ENCODE measurements at regions not wholly inside any gene's neighbourhood (a gene's known extent, or its start where the extent isn't known, plus 50 kb on each side); places are given as distances from the start of the nearest gene placed in this dataset.
A peak's percentile ranks its signal among the peaks of the same experiment; 100 is the strongest.

DNA sequence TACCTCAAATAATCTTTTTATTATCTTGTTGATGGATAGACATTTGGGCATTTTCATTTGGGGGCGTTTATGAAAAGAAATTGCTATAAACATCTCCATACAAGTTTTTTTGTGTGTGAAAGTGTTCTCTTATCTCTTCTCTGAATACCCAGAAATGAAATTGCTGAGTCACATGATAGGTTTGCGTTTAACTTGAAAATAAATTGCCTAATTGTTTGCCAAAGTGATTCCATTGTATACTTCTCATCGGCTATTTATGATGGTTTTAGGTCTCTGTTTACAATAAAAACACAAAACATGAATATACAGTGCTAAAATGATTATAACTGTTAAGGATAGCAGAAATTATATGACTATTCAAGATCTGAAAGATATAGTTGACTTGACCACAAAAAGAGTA, 361.7 kb downstream of the TAF11L14 start:
- Histone ChIP-seq H3K9me3 (replicated peaks; ENCODE audit: control insufficient read depth, insufficient read depth, low read depth, low read length) (no peaks in the 10 kb centered on the region; the same call in 1 of the 2 replicates), H3K36me3 (ENCODE audit: control insufficient read depth, insufficient read depth, low read length) (no peaks in the 10 kb centered on the region), H3K27me3 (ENCODE audit: control insufficient read depth in 2 of 2, insufficient read depth in 2 of 2, low read length in 2 of 2) (no peaks in the 10 kb centered on the region), H3K4me2 (ENCODE audit: insufficient read depth, low read length) (no peak overlapping the region), H3K79me2 (ENCODE audit: control insufficient read depth, insufficient read depth, low read length) (no peaks in the 10 kb centered on the region), H4K20me1 (replicated peaks; ENCODE audit: control insufficient read depth, insufficient read depth, low read length) (no peaks in the 10 kb centered on the region), H3K9ac (ENCODE audit: insufficient read depth in 1 of 2, low read depth in 2 of 2, low read length in 2 of 2) (no peak overlapping the region), H2AFZ (ENCODE audit: low read depth, low read length) (no peak overlapping the region), H3K4me1 (replicated peaks in 1 of 2; ENCODE audit: control insufficient read depth in 2 of 2, insufficient read depth in 2 of 2, low read length in 2 of 2) (no peaks in the 10 kb centered on the region), H3K9me1 (ENCODE audit: control insufficient read depth, insufficient read depth, low read length) (no peaks in the 10 kb centered on the region), H3K27ac (ENCODE audit: extremely low read depth, low read depth, low read length) (no peak overlapping the region), H3K4me3 (no peak overlapping the region)
- CTCF ChIA-PET (ENCODE audit: low intra/inter-chr PET ratio) = no interaction called here
- TF ChIP-seq MAFF (IDR thresholded peaks at IDR 0.05; ENCODE audit: low read length) (peak; percentile 2; the same call in 1 of the 2 replicates), NFE2 (IDR thresholded peaks at IDR 0.05; ENCODE audit: low read depth) (0 out of 2 replicates have a peak, but pooled peaks have one; percentile 9), MAFG (tag; conservative IDR thresholded peaks at IDR 0.05) (0 out of 2 replicates have a peak, but pooled peaks have one; percentile 13)
- TF ChIP-seq, protein P1, sequence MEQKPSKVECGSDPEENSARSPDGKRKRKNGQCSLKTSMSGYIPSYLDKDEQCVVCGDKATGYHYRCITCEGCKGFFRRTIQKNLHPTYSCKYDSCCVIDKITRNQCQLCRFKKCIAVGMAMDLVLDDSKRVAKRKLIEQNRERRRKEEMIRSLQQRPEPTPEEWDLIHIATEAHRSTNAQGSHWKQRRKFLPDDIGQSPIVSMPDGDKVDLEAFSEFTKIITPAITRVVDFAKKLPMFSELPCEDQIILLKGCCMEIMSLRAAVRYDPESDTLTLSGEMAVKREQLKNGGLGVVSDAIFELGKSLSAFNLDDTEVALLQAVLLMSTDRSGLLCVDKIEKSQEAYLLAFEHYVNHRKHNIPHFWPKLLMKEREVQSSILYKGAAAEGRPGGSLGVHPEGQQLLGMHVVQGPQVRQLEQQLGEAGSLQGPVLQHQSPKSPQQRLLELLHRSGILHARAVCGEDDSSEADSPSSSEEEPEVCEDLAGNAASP (IDR thresholded peaks at IDR 0.05) = no peak
- ATAC-seq (no peak), DNase-seq (ENCODE audit: extremely low read depth in 1 of 4, low spot score in 3 of 4) (no peak), FAIRE-seq (no peak)
- 0% methylated on average over 3 of the region's 3 CpGs for WGBS (ENCODE audit: insufficient coverage, low coverage, missing lambda C conversion rate)
- intact Hi-C loops (cut with micrococcal nuclease) (no loop called here), in situ Hi-C loops (cut with MboI) (no loop called here)
- POLR2A ChIA-PET = no interaction called here
- no TSS peak for BruUV-seq (replicated peaks)

GRCh38 chr5:17999858-18000257, 365.6 kb downstream of the TAF11L14 start:
- H2AFZ ChIP-seq (ENCODE audit: low read depth, low read length) = no peak overlapping the region
- DNase-seq (ENCODE audit: extremely low read depth in 1 of 4, low spot score in 3 of 4) (no peak), ATAC-seq (no peak), FAIRE-seq (no peak)
- no peak overlapping the region for H3K27ac ChIP-seq (ENCODE audit: extremely low read depth, low read depth, low read length)
- no peak overlapping the region for H3K4me3 ChIP-seq
- H3K79me2 ChIP-seq (ENCODE audit: control insufficient read depth, insufficient read depth, low read length) = no peaks in the 10 kb centered on the region
- POLR2A ChIA-PET = no interaction called here
- H3K9me1 ChIP-seq (ENCODE audit: control insufficient read depth, insufficient read depth, low read length) = no peaks in the 10 kb centered on the region
- no peaks in the 10 kb centered on the region for H3K27me3 ChIP-seq (ENCODE audit: control insufficient read depth in 2 of 2, insufficient read depth in 2 of 2, low read length in 2 of 2)
- 0% methylated on average over 2 of the region's 2 CpGs for WGBS (ENCODE audit: insufficient coverage, low coverage, missing lambda C conversion rate)
- CTCF ChIA-PET (ENCODE audit: low intra/inter-chr PET ratio) = no interaction called here
- H3K4me1 ChIP-seq (replicated peaks in 1 of 2; ENCODE audit: control insufficient read depth in 2 of 2, insufficient read depth in 2 of 2, low read length in 2 of 2) = no peaks in the 10 kb centered on the region
- no peak overlapping the region for H3K4me2 ChIP-seq (ENCODE audit: insufficient read depth, low read length)
- H3K9ac ChIP-seq (ENCODE audit: insufficient read depth in 1 of 2, low read depth in 2 of 2, low read length in 2 of 2) = no peak overlapping the region
- in situ Hi-C loops (cut with MboI) = no loop called here
- BruUV-seq (replicated peaks) = no TSS peak
- intact Hi-C loops (cut with micrococcal nuclease) = no loop called here
- no peaks in the 10 kb centered on the region for H3K9me3 ChIP-seq (replicated peaks; ENCODE audit: control insufficient read depth, insufficient read depth, low read depth, low read length)
- no peaks in the 10 kb centered on the region for H3K36me3 ChIP-seq (ENCODE audit: control insufficient read depth, insufficient read depth, low read length)
- H4K20me1 ChIP-seq (replicated peaks; ENCODE audit: control insufficient read depth, insufficient read depth, low read length) = no peaks in the 10 kb centered on the region
- TF ChIP-seq HDGF (IDR thresholded peaks at IDR 0.05) = no peak
- TF ChIP-seq ZNF586 (CRISPR knock-in tag; conservative IDR thresholded peaks at IDR 0.05) = no peak
- no peak for TF ChIP-seq SMAD3 (CRISPR knock-in tag; conservative IDR thresholded peaks at IDR 0.05)
- no peak for TF ChIP-seq NFXL1 (CRISPR knock-in tag; IDR thresholded peaks at IDR 0.05)
- TF ChIP-seq RBM15 (IDR thresholded peaks at IDR 0.05; ENCODE audit: insufficient read depth, low read length) = no peak
- no peak for TF ChIP-seq CBFA2T2 (conservative IDR thresholded peaks at IDR 0.05)
- no peak for TF ChIP-seq MXD1 (CRISPR knock-in tag; IDR thresholded peaks at IDR 0.05; ENCODE audit: borderline replicate concordance, poor library complexity, severe bottlenecking)
- TF ChIP-seq PHTF2 (CRISPR knock-in tag; IDR thresholded peaks at IDR 0.05) = no peak
- no peak for TF ChIP-seq ZNF197 (CRISPR knock-in tag; IDR thresholded peaks at IDR 0.05; ENCODE audit: low read depth)
- TF ChIP-seq SLC30A9 (CRISPR knock-in tag; IDR thresholded peaks at IDR 0.05) = no peak
- TF ChIP-seq NFIC (IDR thresholded peaks at IDR 0.05) = no peak
- no peak for TF ChIP-seq ELF2 (CRISPR knock-in tag; IDR thresholded peaks at IDR 0.05)
- TF ChIP-seq ZFP30 (CRISPR knock-in tag; IDR thresholded peaks at IDR 0.05; ENCODE audit: borderline replicate concordance) = no peak
- no peak for TF ChIP-seq GTF2F1 (IDR thresholded peaks at IDR 0.05; ENCODE audit: low read depth, low read length)
